Thyroid gland (tissue), 4 donors: ENCODE measurements at regions not wholly inside any gene's neighbourhood (a gene's known extent, or its start where the extent isn't known, plus 50 kb on each side); places are given as distances from the start of the nearest gene placed in this dataset.

ENCODE experiments used
- DNase-seq, 2 donors: peaks; one replicate each; pipeline ENCODE4 v3.0.0-alpha.2; 2019
- H3K27ac ChIP-seq, 3 donors: fragments of 200-600 bp; sonication (generic); 1 replicate in 2 of 3; 2 replicates in 1 of 3; pipeline ENCODE4 v1.5.1; 2016 to 2019; ENCODE audit warnings: mild to moderate bottlenecking in 1 of 3, moderate library complexity in 1 of 3
- H3K27me3 ChIP-seq: fragments of 200-600 bp; sonication (generic); one replicate; pipeline ENCODE4 v1.5.1; 2019
- H3K36me3 ChIP-seq, 2 donors: fragments of 200-600 bp; sonication (generic); one replicate each; pipeline ENCODE4 v1.5.1; 2016 to 2019
- H3K4me1 ChIP-seq, 2 donors: fragments of 200-600 bp; sonication (generic); one replicate each; pipeline ENCODE4 v1.5.1; 2017 to 2019
- H3K4me3 ChIP-seq, 3 donors: fragments of 200-600 bp; sonication (generic); replicated peaks in 1 of 3; 1 replicate in 2 of 3; 2 replicates in 1 of 3; pipeline ENCODE4 v1.5.1; 2016; ENCODE audit warnings: mild to moderate bottlenecking in 1 of 3
- H3K9me3 ChIP-seq: fragments of 200-600 bp; sonication (generic); one replicate; pipeline ENCODE4 v1.5.1; 2017
- POLR2A ChIP-seq, 2 donors: fragments of 450-650 bp; IDR thresholded peaks; one replicate each; pipeline ENCODE4 v1.6.1; 2017; ENCODE audit warnings: antibody characterized with exemption in 2 of 2, mild to moderate bottlenecking in 2 of 2, moderate library complexity in 1 of 2
- WGBS, 2 donors: methylation state at CpG; one replicate each; pipeline ENCODE4 v1.1.5; 2017; 5-methylcytosine and 5-hydroxymethylcytosine counted together
- intact Hi-C: fragments of 100-400 bp; cut with DNase I; formaldehyde crosslinking; loops from one replicate; pipeline ENCODE4 v1.15.1; 2023
- TF ChIP-seq, protein P1 (sequence below), 6 experiments: fragments of 200-600 bp in 3 of 6; fragments of 450-650 bp in 3 of 6; sonication (generic) in 3 of 6; IDR thresholded peaks; one replicate each; pipeline ENCODE4 v1.5.1; 2016 to 2019; ENCODE audit warnings: antibody characterized with exemption in 6 of 6, mild to moderate bottlenecking in 2 of 6, inconsistent platforms in 1 of 6, moderate library complexity in 1 of 6

DNA sequence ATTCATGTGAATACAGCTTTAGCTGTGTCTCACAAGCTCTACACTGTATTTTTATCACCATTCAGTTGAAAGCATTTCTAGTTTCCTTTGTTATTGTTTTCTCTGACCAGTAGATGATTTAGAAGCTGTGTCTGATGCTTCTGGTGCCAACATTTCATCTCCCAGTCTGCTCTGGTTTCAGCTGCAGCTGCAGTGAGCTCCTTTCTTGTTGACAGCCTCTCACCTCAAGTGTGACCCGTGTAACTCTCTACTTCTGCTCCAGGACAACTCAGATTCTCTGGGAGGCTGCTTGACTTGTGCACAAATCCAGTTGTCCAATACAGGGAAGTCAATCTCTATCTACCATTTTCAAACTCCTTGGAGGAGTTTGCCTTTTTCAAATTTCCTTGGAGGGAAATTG lies 504.8 kb downstream of the DIRAS2 start:
- WGBS, 2 donors, result 35 to 41% methylated on average over 1 of the region's 1 CpG
- Histone ChIP-seq H3K4me1 (no peaks in the 10 kb centered on the region), H3K36me3 (no peaks in the 10 kb centered on the region), H3K4me3 (no peak overlapping the region), H3K27me3 (no peaks in the 10 kb centered on the region), H3K27ac (no peak overlapping the region), H3K9me3 (no peaks in the 10 kb centered on the region)
- DNase-seq, result no peak
- TF ChIP-seq POLR2A (IDR thresholded peaks at IDR 0.05), result no peak
- TF ChIP-seq, protein P1, sequence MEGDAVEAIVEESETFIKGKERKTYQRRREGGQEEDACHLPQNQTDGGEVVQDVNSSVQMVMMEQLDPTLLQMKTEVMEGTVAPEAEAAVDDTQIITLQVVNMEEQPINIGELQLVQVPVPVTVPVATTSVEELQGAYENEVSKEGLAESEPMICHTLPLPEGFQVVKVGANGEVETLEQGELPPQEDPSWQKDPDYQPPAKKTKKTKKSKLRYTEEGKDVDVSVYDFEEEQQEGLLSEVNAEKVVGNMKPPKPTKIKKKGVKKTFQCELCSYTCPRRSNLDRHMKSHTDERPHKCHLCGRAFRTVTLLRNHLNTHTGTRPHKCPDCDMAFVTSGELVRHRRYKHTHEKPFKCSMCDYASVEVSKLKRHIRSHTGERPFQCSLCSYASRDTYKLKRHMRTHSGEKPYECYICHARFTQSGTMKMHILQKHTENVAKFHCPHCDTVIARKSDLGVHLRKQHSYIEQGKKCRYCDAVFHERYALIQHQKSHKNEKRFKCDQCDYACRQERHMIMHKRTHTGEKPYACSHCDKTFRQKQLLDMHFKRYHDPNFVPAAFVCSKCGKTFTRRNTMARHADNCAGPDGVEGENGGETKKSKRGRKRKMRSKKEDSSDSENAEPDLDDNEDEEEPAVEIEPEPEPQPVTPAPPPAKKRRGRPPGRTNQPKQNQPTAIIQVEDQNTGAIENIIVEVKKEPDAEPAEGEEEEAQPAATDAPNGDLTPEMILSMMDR (IDR thresholded peaks at IDR 0.05), result no peak
- intact Hi-C loops, result no loop called here

DNA sequence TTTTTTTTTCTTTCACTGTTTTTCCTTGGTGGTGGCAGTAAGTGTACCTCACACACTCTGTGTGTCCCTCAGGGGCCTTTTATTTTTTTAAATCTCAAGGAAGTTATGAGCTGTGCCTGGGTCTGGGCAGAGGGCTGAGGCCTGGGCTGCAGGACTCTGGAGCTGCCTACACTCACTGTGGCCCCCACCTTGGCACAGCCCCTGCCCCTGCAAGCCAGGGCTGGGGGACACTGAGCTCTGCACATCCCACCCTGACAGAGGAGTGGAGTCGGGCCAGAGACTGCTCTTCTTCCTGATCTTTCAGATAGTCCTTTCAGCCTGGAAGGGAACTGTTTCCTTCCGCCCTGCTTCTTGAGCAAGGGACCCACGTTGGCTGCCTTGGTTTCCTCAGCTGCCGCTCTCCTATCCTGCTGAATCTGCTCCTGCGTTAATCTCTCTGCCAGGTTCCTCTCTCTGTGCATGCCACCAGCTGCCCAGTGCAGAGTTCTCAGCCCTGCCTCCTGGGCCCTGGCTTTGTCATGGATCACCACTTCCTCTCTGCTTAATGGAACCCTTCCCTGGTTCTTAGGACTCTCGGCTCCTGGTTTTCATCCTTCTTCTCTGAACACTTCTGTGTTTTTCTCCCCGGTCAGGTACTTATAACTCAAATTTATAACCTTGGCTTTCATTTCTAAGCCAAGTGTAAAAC lies 502.3 kb downstream of the DIRAS2 start:
- no peaks in the 10 kb centered on the region for H3K9me3 ChIP-seq
- H3K4me1 ChIP-seq, result no peaks in the 10 kb centered on the region
- no peak overlapping the region for H3K4me3 ChIP-seq
- H3K27me3 ChIP-seq, result no peaks in the 10 kb centered on the region
- no peak overlapping the region for H3K27ac ChIP-seq
- DNase-seq, result no peak
- no peaks in the 10 kb centered on the region for H3K36me3 ChIP-seq
- intact Hi-C loops, result no loop called here
- TF ChIP-seq POLR2A (IDR thresholded peaks at IDR 0.05), result no peak
- TF ChIP-seq, protein P1 (IDR thresholded peaks at IDR 0.05), result no peak
- 77 to 86% methylated on average over 7 of the region's 7 CpGs for WGBS, 2 donors

DNA sequence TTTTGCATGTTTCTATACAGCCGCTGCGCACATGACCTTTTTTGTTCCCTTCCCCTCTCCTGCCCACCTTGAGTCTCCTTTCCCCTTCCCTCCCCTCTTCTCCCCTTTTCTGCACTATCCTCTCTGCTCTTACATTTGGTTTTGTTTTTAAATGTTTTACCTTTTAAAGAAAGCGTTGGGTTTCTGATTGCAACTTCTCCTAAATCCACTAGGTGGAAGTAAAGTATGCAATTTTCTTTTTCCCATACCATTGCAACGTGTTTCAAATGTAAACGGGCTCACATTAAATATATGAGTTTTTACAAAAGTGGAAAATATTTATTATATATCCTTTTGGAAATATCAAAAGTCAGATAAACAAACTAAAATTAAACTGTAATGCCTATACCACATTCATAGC lies 500.9 kb downstream of the DIRAS2 start:
- intact Hi-C loops, result no loop called here
- TF ChIP-seq POLR2A (IDR thresholded peaks at IDR 0.05), result no peak
- TF ChIP-seq, protein P1 (IDR thresholded peaks at IDR 0.05), result peak in 5 of 6 experiments; percentile 24 to 61 (median 57)
- no peaks in the 10 kb centered on the region for H3K27me3 ChIP-seq
- no peak overlapping the region for H3K27ac ChIP-seq
- DNase-seq, result no peak
- H3K36me3 ChIP-seq, result no peaks in the 10 kb centered on the region
- H3K4me3 ChIP-seq, result no peak overlapping the region
- no peaks in the 10 kb centered on the region for H3K4me1 ChIP-seq
- 21% methylated on average over 5 of the region's 5 CpGs for WGBS, 2 donors
- no peaks in the 10 kb centered on the region for H3K9me3 ChIP-seq

DNA sequence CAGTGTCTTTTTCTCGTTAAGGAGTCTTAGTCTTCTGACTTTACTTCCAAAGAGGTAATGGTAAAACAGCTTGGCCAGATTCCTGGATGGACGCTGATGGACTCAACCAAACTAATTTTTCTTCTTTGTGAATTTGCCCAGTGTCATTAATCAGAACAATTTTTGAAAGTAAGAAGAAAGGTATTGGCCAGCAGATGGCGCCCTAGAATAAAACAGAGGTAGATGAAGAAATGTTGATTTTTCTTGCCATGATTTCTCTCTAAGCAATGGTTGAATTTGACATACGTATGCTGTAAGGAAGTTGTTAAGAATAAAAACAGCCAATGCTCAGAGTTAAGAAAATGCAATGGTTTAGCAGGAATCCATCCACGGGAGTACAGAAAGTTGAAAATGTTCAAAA lies 500.0 kb downstream of the DIRAS2 start:
- Histone ChIP-seq H3K4me3 (no peak overlapping the region), H3K27ac (no peak overlapping the region), H3K9me3 (no peaks in the 10 kb centered on the region), H3K36me3 (no peaks in the 10 kb centered on the region), H3K4me1 (no peaks in the 10 kb centered on the region), H3K27me3 (no peaks in the 10 kb centered on the region)
- intact Hi-C loops, result no loop called here
- DNase-seq, result peak; percentile 18 to 52
- 23 to 26% methylated on average over 5 of the region's 5 CpGs for WGBS, 2 donors
- no peak for TF ChIP-seq POLR2A (IDR thresholded peaks at IDR 0.05)
- TF ChIP-seq, protein P1 (IDR thresholded peaks at IDR 0.05), result peak in 4 of 6 experiments; percentile 9 to 54 (median 39)

DNA sequence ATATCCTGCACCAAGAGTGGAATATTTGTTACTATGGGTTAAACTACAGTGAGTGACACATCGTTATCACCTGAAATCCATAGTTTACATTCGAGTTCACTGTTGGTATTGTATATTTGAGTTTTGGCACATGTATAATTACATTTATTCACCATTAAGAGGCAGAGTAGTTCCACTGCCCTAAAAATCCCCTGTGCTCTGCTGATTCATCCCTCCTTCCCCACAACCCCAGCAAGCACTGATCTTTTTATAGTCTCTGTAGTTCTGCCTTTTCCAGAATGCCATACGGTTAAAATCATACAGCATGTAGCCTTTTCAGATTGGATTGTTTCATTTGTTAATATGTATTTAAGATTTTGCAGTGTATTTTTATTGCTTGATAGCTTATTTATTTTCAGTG lies 495.2 kb downstream of the DIRAS2 start:
- Histone ChIP-seq H3K9me3 (no peaks in the 10 kb centered on the region), H3K4me3 (no peak overlapping the region), H3K27ac (no peak overlapping the region), H3K4me1 (no peaks in the 10 kb centered on the region), H3K36me3 (no peaks in the 10 kb centered on the region), H3K27me3 (no peaks in the 10 kb centered on the region)
- DNase-seq, result no peak
- 62 to 95% methylated on average over 3 of the region's 3 CpGs for WGBS, 2 donors
- TF ChIP-seq, protein P1 (IDR thresholded peaks at IDR 0.05), result no peak
- no peak for TF ChIP-seq POLR2A (IDR thresholded peaks at IDR 0.05)
- intact Hi-C loops, result no loop called here
